GM19238 (cell line): ENCODE measurements at regions not wholly inside any gene's neighbourhood (a gene's known extent, or its start where the extent isn't known, plus 50 kb on each side); places are given as distances from the start of the nearest gene placed in this dataset.
"Not testable (repeated sequence)": the region's sequence is repeated elsewhere in the genome, so short reads cannot be mapped to it uniquely, and the experiment has no call there.

ENCODE experiments used
- DNase-seq: peaks from one replicate; pipeline ENCODE4 v3.0.0; 2011; ENCODE audit warnings: low spot score; ENCODE audit not compliant: insufficient read length

DNA sequence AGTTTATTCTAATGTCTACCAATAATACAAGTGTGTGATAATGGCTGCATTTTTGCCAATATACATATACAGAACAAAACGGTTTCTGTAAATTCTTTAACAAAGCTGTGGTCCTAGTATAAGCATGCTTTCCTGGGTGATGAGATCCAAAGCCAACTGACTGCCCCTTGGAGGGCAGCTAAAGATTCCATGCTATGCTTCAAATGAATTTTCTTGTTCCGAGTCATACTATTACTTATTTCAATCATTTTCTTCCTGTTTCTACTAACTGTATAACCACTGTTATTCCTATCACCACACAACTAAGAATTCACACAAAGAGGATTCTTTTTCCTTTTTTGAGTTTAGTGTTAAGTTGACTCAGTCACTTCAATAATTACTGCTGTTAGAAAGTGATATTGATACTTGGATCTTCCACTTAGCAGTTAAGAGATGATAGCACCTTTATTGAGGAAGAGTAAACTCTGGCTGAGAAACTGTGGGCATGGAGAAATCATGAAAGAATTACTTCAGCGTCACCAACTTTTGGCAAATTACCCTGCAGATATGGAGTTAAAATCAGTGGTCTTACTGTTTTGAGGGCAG is 197.5 kb downstream of the ARL4A start:
- no peak for DNase-seq

DNA sequence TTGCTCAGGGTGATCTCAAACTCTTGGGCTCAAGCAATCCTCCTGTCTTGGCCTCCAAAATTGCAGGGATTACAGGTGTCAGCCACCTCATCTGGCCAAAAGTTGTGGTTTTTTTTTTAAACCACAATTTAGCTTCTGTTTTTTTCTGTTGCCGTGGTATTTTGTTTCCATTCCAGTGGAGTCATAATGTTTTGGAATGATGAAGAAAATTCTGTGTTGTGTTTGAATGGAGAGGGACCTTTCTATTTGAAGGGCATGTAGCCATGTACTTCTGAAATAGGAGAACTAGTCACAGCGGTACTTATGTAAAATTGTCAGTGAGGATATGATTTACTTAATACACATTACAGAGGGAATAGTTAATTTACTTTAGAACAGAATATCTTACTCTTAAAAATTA is 201.3 kb downstream of the ARL4A start:
- no peak for DNase-seq

DNA sequence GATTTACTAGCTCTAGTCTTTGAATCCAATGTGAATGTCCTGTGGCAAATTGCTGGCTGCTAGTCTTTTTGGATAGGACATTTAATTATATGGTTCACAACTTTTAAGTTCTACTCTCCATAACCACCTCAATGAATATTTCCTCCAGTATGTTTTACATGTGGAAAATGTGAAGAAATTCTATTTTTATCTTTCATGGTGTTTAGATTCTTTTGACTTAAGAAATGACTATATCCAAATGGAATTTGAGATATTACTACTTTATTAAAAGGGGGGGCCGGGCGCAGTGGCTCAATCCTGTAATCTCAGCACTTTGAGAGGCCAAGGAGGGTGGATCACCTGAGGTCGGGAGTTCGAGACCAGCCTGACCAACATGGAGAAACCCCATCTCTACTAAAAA is 202.0 kb downstream of the ARL4A start:
- DNase-seq, result no peak

DNA sequence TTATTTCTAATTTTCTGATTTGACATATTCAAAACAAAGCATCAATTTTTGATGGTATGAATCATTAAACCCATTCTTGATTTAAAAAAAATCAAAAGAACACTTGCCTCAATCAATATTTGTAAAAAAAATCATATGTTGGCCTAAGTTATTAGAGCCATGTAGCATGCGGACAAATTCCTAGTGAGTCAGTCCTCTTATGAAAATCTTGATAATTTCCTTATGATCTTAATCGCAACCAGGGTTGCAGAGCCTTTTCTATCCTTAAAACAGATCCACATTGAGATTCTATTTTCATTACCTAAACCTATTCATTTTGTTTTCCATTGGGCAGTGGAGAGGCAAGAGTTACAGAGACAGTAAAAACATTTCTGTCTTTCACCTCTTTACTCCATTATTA is 203.2 kb downstream of the ARL4A start:
- DNase-seq, result no peak

GRCh38 chr7:12893292-12893691 is 205.9 kb downstream of the ARL4A start:
- no peak for DNase-seq

DNA sequence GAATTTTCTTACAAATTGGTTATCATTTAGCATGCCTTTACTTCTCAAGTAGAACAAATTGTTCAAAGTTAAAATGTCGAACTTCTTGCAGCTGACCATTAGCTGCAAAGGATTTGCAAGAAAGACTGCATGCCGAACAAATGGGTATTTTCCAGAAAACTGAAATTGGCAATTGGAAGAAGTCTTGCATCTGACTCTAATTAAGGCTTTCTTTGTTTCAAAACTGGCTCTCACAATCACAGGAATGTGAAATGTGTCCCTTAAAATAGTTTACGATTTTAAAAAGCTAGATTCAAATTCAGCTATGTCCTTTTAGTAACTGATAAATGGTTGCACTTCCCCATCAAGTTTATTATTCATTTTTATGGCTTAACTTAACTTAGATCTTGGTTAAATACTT is 207.9 kb downstream of the ARL4A start:
- no peak for DNase-seq

- DNase-seq, result no peak
These were observed 208.9 kb downstream of the ARL4A start for GRCh38 chr7:12896316-12896715.

DNA sequence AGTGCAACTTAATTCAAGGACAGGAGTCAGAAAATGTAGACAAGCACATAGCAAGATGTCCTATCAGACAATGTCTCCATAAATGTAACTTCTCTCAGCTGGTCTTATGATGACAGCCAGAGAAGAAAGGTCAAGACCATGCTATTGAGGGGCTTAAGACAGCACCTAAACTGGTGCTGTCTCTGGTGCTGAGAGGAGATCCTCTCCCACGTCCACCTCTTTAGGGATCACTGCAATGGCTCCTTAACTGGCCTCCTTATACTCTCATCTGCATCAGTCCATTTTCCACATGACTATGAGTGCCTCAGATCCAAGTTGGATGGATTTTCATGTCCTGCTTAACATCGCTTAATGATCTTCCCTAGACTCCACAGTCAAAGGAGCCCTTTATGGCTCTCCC is 210.6 kb downstream of the ARL4A start:
- DNase-seq, result no peak

DNA sequence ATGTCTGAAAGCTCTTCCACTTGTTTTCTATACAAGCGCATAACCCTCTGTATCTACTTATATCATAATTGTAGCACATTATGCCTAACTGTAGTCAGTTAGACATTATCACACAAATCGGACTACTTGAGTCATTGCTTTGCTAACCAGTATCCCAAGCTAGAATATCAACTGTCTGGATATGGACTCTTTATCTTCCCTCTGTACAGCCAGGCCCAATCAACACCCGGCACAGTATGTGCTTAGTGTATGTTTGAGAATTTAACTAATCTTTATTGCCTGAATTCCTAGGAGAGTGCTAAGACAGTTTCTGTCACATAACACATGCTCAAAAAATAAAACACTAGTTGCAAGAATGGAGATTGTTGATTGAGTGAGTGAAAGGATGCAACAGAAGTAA is 211.2 kb downstream of the ARL4A start:
- no peak for DNase-seq

GRCh38 chr7:12905671-12906070 is 218.2 kb downstream of the ARL4A start:
- no peak for DNase-seq

DNA sequence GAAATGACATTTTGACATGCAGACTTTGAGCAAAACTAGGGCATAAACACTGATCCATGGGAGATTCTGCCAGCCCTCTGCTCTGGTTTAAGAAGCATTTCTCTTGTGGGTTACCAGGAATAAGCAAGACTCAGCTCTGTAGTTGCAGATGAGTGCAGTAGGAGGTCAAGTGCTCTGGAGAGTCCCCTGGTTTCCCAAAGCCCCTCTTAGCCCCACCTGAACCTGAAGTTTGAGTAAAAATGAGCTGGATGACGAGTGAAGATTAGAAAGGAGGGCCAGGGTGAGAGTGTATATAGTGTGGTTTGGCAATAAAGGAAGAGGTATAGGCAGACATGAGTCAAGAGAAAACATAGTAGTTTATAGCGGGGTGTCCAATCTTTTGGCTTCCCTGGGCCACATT is 220.3 kb downstream of the ARL4A start:
- DNase-seq, result no peak

- DNase-seq, result no peak
These were observed 222.1 kb downstream of the ARL4A start for GRCh38 chr7:12909483-12909882.

DNA sequence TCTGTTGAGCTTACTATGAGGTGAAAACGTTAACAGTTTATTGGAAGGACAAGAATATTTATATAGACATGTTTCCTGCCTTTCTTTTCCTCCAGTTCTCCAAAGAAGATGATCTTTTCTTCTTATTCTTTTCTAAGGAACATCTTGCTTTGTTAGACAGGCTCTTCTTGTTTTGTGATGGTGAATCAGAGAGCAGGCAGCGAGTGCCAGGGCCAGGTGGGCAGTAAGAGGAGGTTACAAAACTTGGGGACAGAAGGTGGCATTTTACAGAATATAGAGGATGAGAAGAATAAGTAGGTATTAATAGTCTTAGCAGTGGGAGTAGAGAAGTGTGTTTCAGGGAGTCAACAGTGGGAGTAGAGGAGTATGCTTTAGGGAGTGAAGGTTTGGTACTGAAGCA is 223.6 kb downstream of the ARL4A start:
- no peak for DNase-seq

DNA sequence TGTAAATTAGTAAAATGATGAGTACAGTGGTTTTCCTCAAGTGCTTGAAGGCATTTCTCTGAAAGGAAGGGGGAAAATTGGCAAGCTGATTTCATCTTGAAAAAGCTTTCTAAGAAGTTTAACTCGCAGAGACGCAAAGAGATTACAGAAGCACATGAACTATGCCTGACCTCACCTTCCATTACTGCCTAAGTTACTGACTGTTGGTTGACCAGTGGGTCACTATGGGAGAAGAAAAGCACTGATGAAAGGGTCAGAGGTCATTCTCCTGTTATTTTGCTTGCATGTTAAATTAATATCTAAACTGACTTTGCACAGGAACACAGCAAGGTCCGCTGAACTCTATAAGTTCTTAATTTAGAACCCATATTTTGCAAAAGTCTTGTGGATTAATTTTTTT is 225.6 kb downstream of the ARL4A start:
- no peak for DNase-seq

- no peak for DNase-seq
These were observed 230.4 kb downstream of the ARL4A start for GRCh38 chr7:12917801-12918200.

GRCh38 chr7:12921751-12922345 is 234.4 kb downstream of the ARL4A start:
- no peak for DNase-seq

GRCh38 chr7:12923971-12924370 is 236.5 kb downstream of the ARL4A start:
- no peak for DNase-seq

DNA sequence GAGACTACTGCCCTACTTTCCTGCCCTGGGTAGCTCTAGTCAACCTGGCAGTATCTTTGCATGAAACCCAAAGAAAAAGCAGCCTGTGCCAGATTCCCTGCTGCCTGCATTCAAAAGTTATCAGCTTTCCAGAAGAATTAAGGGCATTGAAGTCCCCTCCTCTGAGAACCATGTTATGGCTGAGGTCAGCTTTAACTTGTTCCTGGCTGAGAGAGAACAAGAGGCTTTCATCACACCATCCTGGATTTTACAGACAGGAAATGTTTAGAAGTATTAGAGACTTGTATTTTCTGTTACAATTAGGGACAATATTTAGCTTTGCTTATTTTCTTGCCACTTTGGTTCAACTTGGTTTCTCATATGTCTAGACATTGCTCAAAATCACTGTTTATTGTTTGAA is 238.8 kb downstream of the ARL4A start:
- no peak for DNase-seq

DNA sequence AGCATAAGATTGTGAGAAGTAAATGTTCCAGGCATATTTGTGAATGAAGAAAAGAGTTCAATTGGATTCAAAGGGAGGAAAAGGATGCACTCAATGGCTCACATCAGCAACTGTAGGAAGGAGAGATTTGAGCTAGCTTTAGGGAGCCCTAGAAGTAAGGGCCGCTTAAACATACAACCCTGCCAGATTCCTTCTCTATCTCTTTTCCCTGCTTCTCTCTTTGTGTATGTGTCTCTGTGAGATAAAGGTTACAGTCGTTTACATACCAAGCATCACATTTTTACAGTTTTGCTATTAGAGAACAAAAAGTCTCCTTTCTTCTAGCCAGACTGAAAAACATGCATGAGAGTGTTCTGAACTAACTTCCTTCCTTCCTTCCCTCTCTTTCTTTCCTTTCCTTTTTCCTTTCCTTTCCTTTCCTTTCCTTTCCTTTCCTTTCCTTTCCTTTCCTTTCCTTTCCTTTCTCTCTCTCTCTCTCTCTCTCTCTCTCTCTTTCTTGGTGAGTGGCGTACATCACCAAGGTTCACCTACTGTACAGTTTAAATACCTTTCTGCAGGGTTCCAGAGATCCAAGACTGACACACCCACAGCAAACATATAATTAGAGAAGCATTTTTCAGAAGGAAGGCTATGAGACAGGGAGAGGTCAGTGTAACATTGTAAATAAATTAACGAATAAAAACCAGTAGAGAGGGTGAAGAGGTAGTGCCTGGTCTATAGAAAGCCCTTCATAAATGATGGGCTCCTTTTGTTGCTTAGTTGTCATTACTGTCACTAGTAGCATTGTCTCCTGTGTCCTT is 240.4 kb downstream of the ARL4A start:
- DNase-seq, result no peak

DNA sequence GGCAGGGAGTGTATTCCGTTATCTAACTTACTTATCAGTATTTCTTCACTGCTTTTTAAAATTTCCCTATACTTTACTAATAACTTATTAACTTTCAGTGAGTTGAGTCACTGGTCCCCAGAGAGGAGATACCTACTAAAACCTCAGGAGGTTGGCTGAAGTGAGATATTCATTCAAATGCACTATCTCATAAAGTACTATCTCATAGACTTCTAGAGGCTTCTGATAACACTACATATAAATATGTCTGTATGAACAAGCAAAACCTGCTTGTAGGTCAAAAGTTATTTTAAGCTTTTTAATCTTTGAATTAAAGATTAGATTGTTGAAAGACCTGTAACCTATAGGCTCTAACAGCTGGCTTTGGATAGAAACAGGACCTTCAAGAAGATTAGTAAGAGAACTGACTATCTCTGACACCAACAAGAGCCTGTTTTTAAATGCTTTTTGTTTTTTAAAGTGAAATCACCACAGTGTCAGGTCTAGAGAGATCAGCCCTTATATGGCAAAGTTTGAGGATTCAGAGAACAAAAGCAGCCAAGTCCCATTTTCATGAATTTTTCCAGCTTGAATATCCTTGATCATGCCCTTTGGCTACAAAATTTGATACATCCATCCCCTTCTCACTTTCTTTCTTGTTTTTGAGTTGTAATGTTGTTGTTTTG is 242.2 kb downstream of the ARL4A start:
- DNase-seq, result no peak

GRCh38 chr7:12930534-12930933 is 243.1 kb downstream of the ARL4A start:
- DNase-seq, result no peak

GRCh38 chr7:12931465-12931864 is 244.0 kb downstream of the ARL4A start:
- not testable (repeated sequence) for DNase-seq
